ENCODE measurements at regions not wholly inside any gene's neighbourhood (a gene's known extent, or its start where the extent isn't known, plus 50 kb on each side); places are given as distances from the start of the nearest gene placed in this dataset.

- H3K4me3 Mint-ChIP-seq = no peak overlapping the region
- H3K36me3 Mint-ChIP-seq (ENCODE audit: insufficient read depth) = no peaks in the 10 kb centered on the region
- no peak overlapping the region for H3K27ac Mint-ChIP-seq
- H3K27me3 Mint-ChIP-seq = peaks cover 0 to 8% of the 10 kb centered on the region in 2 donors
- H3K9me3 Mint-ChIP-seq = no peaks in the 10 kb centered on the region
- DNase-seq (no peak), ATAC-seq (replicated peaks) (no peak)
- no peaks in the 10 kb centered on the region for H3K4me1 Mint-ChIP-seq (ENCODE audit: low read depth in 2 of 2)
Observed at GRCh38 chr11:109173504-109173903, 248.5 kb upstream of the C11orf87 start.

- H3K27me3 Mint-ChIP-seq = no peaks in the 10 kb centered on the region
- H3K4me3 Mint-ChIP-seq = no peak overlapping the region
- no peaks in the 10 kb centered on the region for H3K4me1 Mint-ChIP-seq (ENCODE audit: low read depth in 2 of 2)
- H3K9me3 Mint-ChIP-seq = peaks cover 0 to 5% of the 10 kb centered on the region in 2 donors
- DNase-seq = no peak
- no peak for ATAC-seq (replicated peaks)
- no peak overlapping the region for H3K27ac Mint-ChIP-seq
- H3K36me3 Mint-ChIP-seq (ENCODE audit: insufficient read depth) = no peaks in the 10 kb centered on the region
Observed at GRCh38 chr11:109184376-109184775, 237.6 kb upstream of the C11orf87 start.

- Mint-ChIP-seq H3K9me3 (peaks cover 9 to 10% of the 10 kb centered on the region in 2 donors), H3K4me3 (no peak overlapping the region), H3K4me1 (ENCODE audit: low read depth in 2 of 2) (no peaks in the 10 kb centered on the region), H3K27ac (no peak overlapping the region), H3K36me3 (ENCODE audit: insufficient read depth) (no peaks in the 10 kb centered on the region), H3K27me3 (peaks cover 0 to 6% of the 10 kb centered on the region in 2 donors)
- no peak for DNase-seq
- ATAC-seq (replicated peaks) = no peak
Observed at GRCh38 chr11:109192864-109193263, 229.1 kb upstream of the C11orf87 start.

- H3K4me1 Mint-ChIP-seq (ENCODE audit: low read depth in 2 of 2) = no peaks in the 10 kb centered on the region
- H3K27ac Mint-ChIP-seq = no peak overlapping the region
- peaks cover 0 to 6% of the 10 kb centered on the region in 2 donors for H3K27me3 Mint-ChIP-seq
- no peaks in the 10 kb centered on the region for H3K36me3 Mint-ChIP-seq (ENCODE audit: insufficient read depth)
- ATAC-seq (replicated peaks) (no peak), DNase-seq (no peak)
- peaks cover 9 to 12% of the 10 kb centered on the region in 2 donors for H3K9me3 Mint-ChIP-seq
- no peak overlapping the region for H3K4me3 Mint-ChIP-seq
Observed at GRCh38 chr11:109193880-109194279, 228.1 kb upstream of the C11orf87 start.

GRCh38 chr11:109196016-109196415 is 226.0 kb upstream of the C11orf87 start:
- DNase-seq (no peak), ATAC-seq (replicated peaks) (no peak)
- no peak overlapping the region for H3K4me3 Mint-ChIP-seq
- peaks cover 0 to 11% of the 10 kb centered on the region in 2 donors for H3K9me3 Mint-ChIP-seq
- no peaks in the 10 kb centered on the region for H3K27me3 Mint-ChIP-seq
- no peaks in the 10 kb centered on the region for H3K4me1 Mint-ChIP-seq (ENCODE audit: low read depth in 2 of 2)
- H3K27ac Mint-ChIP-seq = no peak overlapping the region
- no peaks in the 10 kb centered on the region for H3K36me3 Mint-ChIP-seq (ENCODE audit: insufficient read depth)

- Mint-ChIP-seq H3K27me3 (no peaks in the 10 kb centered on the region), H3K9me3 (peaks cover 0 to 9% of the 10 kb centered on the region in 2 donors), H3K4me3 (no peak overlapping the region), H3K36me3 (ENCODE audit: insufficient read depth) (no peaks in the 10 kb centered on the region), H3K4me1 (ENCODE audit: low read depth in 2 of 2) (no peaks in the 10 kb centered on the region), H3K27ac (no peak overlapping the region)
- no peak for DNase-seq
- no peak for ATAC-seq (replicated peaks)
Observed at GRCh38 chr11:109197656-109198055, 224.3 kb upstream of the C11orf87 start.

- H3K27me3 Mint-ChIP-seq = no peaks in the 10 kb centered on the region
- ATAC-seq (replicated peaks) = no peak
- DNase-seq = no peak
Observed at GRCh38 chr11:109203176-109203575, 218.8 kb upstream of the C11orf87 start.

GRCh38 chr11:109205312-109205711 is 216.7 kb upstream of the C11orf87 start:
- Mint-ChIP-seq H3K27ac (no peak overlapping the region), H3K4me1 (ENCODE audit: low read depth in 2 of 2) (no peaks in the 10 kb centered on the region), H3K36me3 (ENCODE audit: insufficient read depth) (no peaks in the 10 kb centered on the region), H3K4me3 (no peak overlapping the region), H3K27me3 (no peaks in the 10 kb centered on the region), H3K9me3 (peaks cover 7% of the 10 kb centered on the region in 2 donors)
- ATAC-seq (replicated peaks) (no peak), DNase-seq (no peak)

More at GRCh38 chr11:109203176-109203575, 218.8 kb upstream of the C11orf87 start:
- Mint-ChIP-seq H3K27ac (no peak overlapping the region), H3K36me3 (ENCODE audit: insufficient read depth) (no peaks in the 10 kb centered on the region), H3K4me1 (ENCODE audit: low read depth in 2 of 2) (no peaks in the 10 kb centered on the region), H3K4me3 (no peak overlapping the region), H3K9me3 (peaks cover 7 to 12% of the 10 kb centered on the region in 2 donors)

GRCh38 chr11:109208121-109208520 is 213.9 kb upstream of the C11orf87 start:
- H3K36me3 Mint-ChIP-seq (ENCODE audit: insufficient read depth) = no peaks in the 10 kb centered on the region
- ATAC-seq (replicated peaks) (no peak), DNase-seq (no peak)
- H3K27ac Mint-ChIP-seq = no peak overlapping the region
- H3K4me3 Mint-ChIP-seq = no peak overlapping the region
- H3K4me1 Mint-ChIP-seq (ENCODE audit: low read depth in 2 of 2) = no peaks in the 10 kb centered on the region
- no peaks in the 10 kb centered on the region for H3K27me3 Mint-ChIP-seq
- peaks cover 5 to 7% of the 10 kb centered on the region in 2 donors for H3K9me3 Mint-ChIP-seq

- H3K9me3 Mint-ChIP-seq = peaks cover 5 to 7% of the 10 kb centered on the region in 2 donors
- H3K4me3 Mint-ChIP-seq = no peak overlapping the region
- H3K4me1 Mint-ChIP-seq (ENCODE audit: low read depth in 2 of 2) = no peaks in the 10 kb centered on the region
- no peak for ATAC-seq (replicated peaks)
- no peaks in the 10 kb centered on the region for H3K36me3 Mint-ChIP-seq (ENCODE audit: insufficient read depth)
- H3K27me3 Mint-ChIP-seq = no peaks in the 10 kb centered on the region
- DNase-seq = no peak
- H3K27ac Mint-ChIP-seq = no peak overlapping the region
Observed at GRCh38 chr11:109209572-109209971, 212.4 kb upstream of the C11orf87 start.

- ATAC-seq (replicated peaks) (no peak), DNase-seq (no peak)
- peaks cover 4 to 11% of the 10 kb centered on the region in 2 donors for H3K9me3 Mint-ChIP-seq
- no peaks in the 10 kb centered on the region for H3K36me3 Mint-ChIP-seq (ENCODE audit: insufficient read depth)
- H3K4me1 Mint-ChIP-seq (ENCODE audit: low read depth in 2 of 2) = no peaks in the 10 kb centered on the region
- no peaks in the 10 kb centered on the region for H3K27me3 Mint-ChIP-seq
- H3K27ac Mint-ChIP-seq = no peak overlapping the region
- H3K4me3 Mint-ChIP-seq = no peak overlapping the region
Observed at GRCh38 chr11:109221190-109221589, 200.8 kb upstream of the C11orf87 start.

- Mint-ChIP-seq H3K4me3 (no peak overlapping the region), H3K27ac (no peak overlapping the region), H3K27me3 (no peaks in the 10 kb centered on the region), H3K4me1 (ENCODE audit: low read depth in 2 of 2) (no peaks in the 10 kb centered on the region), H3K36me3 (ENCODE audit: insufficient read depth) (no peaks in the 10 kb centered on the region), H3K9me3 (peaks cover 6 to 11% of the 10 kb centered on the region in 2 donors)
- ATAC-seq (replicated peaks) (no peak), DNase-seq (no peak)
Observed at GRCh38 chr11:109222761-109223160, 199.2 kb upstream of the C11orf87 start.

GRCh38 chr11:109223451-109223850 is 198.5 kb upstream of the C11orf87 start:
- no peak for ATAC-seq (replicated peaks)
- DNase-seq = no peak
- Mint-ChIP-seq H3K4me3 (no peak overlapping the region), H3K9me3 (peaks cover 6 to 11% of the 10 kb centered on the region in 2 donors), H3K36me3 (ENCODE audit: insufficient read depth) (no peaks in the 10 kb centered on the region), H3K27me3 (no peaks in the 10 kb centered on the region), H3K4me1 (ENCODE audit: low read depth in 2 of 2) (no peaks in the 10 kb centered on the region), H3K27ac (no peak overlapping the region)

- H3K9me3 Mint-ChIP-seq = peaks cover 0 to 3% of the 10 kb centered on the region in 2 donors
- H3K27me3 Mint-ChIP-seq = no peaks in the 10 kb centered on the region
- no peak overlapping the region for H3K27ac Mint-ChIP-seq
- no peak overlapping the region for H3K4me3 Mint-ChIP-seq
- no peaks in the 10 kb centered on the region for H3K36me3 Mint-ChIP-seq (ENCODE audit: insufficient read depth)
- ATAC-seq (replicated peaks) (no peak), DNase-seq (no peak)
- no peaks in the 10 kb centered on the region for H3K4me1 Mint-ChIP-seq (ENCODE audit: low read depth in 2 of 2)
Observed at GRCh38 chr11:109229682-109230081, 192.3 kb upstream of the C11orf87 start.

- H3K36me3 Mint-ChIP-seq (ENCODE audit: insufficient read depth) = no peaks in the 10 kb centered on the region
- H3K4me3 Mint-ChIP-seq = no peak overlapping the region
- H3K4me1 Mint-ChIP-seq (ENCODE audit: low read depth in 2 of 2) = no peaks in the 10 kb centered on the region
- H3K27me3 Mint-ChIP-seq = no peaks in the 10 kb centered on the region
- H3K27ac Mint-ChIP-seq = no peak overlapping the region
- ATAC-seq (replicated peaks) (no peak), DNase-seq (no peak)
- peaks cover 4 to 8% of the 10 kb centered on the region in 2 donors for H3K9me3 Mint-ChIP-seq
Observed at GRCh38 chr11:109236188-109236587, 185.8 kb upstream of the C11orf87 start.

All from effector memory CD8-positive, alpha-beta T cell (primary cell).